Activated CD4-positive, CD25-positive, alpha-beta regulatory T cell treated with anti-CD3 and anti-CD28 coated beads, Interleukin-2, amount 50 U/mL, for 24 hours (primary cell): ENCODE measurements at regions not wholly inside any gene's neighbourhood (a gene's known extent, or its start where the extent isn't known, plus 50 kb on each side); places are given as distances from the start of the nearest gene placed in this dataset.

Experiments used
- ATAC-seq, 2 donors: fragments of 150-1000 bp; cut with Tn5 transposase; one replicate each; pipeline ENCODE4 v1.10.0; 2021; ENCODE audit warnings: mild to moderate bottlenecking in 1 of 2, moderate library complexity in 1 of 2

GRCh38 chr14:61953602-61954001 is 191.4 kb downstream of the SNAPC1 start:
- ATAC-seq, result no peak

- no peak for ATAC-seq
These were observed 192.1 kb downstream of the SNAPC1 start for GRCh38 chr14:61954306-61954705.

GRCh38 chr14:61956517-61956916 is 194.3 kb downstream of the SNAPC1 start:
- ATAC-seq, result no peak

GRCh38 chr14:61959348-61959747 is 197.1 kb downstream of the SNAPC1 start:
- no peak for ATAC-seq

GRCh38 chr14:61961369-61961768 is 199.1 kb downstream of the SNAPC1 start:
- no peak for ATAC-seq

GRCh38 chr14:61963926-61964325 is 201.7 kb downstream of the SNAPC1 start:
- no peak for ATAC-seq

GRCh38 chr14:61965030-61965745 is 203.0 kb downstream of the SNAPC1 start:
- no peak for ATAC-seq

- ATAC-seq, result no peak
These were observed 206.0 kb downstream of the SNAPC1 start for GRCh38 chr14:61968207-61968606.

- no peak for ATAC-seq
These were observed 210.5 kb downstream of the SNAPC1 start for GRCh38 chr14:61972711-61973110.

GRCh38 chr14:61973981-61974380 is 211.8 kb downstream of the SNAPC1 start:
- ATAC-seq, result no peak

- no peak for ATAC-seq
These were observed 215.0 kb downstream of the SNAPC1 start for GRCh38 chr14:61977217-61977616.

- ATAC-seq, result no peak
These were observed 226.0 kb downstream of the SNAPC1 start for GRCh38 chr14:61988240-61988639.

GRCh38 chr14:61992139-61992538 is 229.9 kb downstream of the SNAPC1 start:
- no peak for ATAC-seq

GRCh38 chr14:61992926-61993325 is 230.7 kb downstream of the SNAPC1 start:
- ATAC-seq, result no peak

GRCh38 chr14:61994589-61994988 is 232.4 kb downstream of the SNAPC1 start:
- ATAC-seq, result no peak

GRCh38 chr14:61996753-61997152 is 234.5 kb downstream of the SNAPC1 start:
- ATAC-seq, result no peak

GRCh38 chr14:61997161-61997560 is 234.9 kb downstream of the SNAPC1 start:
- no peak for ATAC-seq

- no peak for ATAC-seq
These were observed 239.7 kb downstream of the SNAPC1 start for GRCh38 chr14:62001963-62002362.

- peak; percentile 76 to 86 for ATAC-seq
These were observed 240.4 kb downstream of the SNAPC1 start for GRCh38 chr14:62002642-62003041.

GRCh38 chr14:62003701-62004100 is 241.5 kb downstream of the SNAPC1 start:
- no peak for ATAC-seq

GRCh38 chr14:62006116-62006731 is 244.0 kb downstream of the SNAPC1 start:
- ATAC-seq, result no peak

GRCh38 chr14:62015243-62015642 is 253.0 kb downstream of the SNAPC1 start:
- ATAC-seq, result no peak

GRCh38 chr14:62015945-62016344 is 253.7 kb downstream of the SNAPC1 start:
- ATAC-seq, result no peak

GRCh38 chr14:62017651-62018230 is 255.5 kb downstream of the SNAPC1 start:
- ATAC-seq, result no peak
